ENCODE measurements at regions not wholly inside any gene's neighbourhood (a gene's known extent, or its start where the extent isn't known, plus 50 kb on each side); places are given as distances from the start of the nearest gene placed in this dataset.
"Not testable (repeated sequence)": the region's sequence is repeated elsewhere in the genome, so short reads cannot be mapped to it uniquely, and the experiment has no call there.

GRCh38 chr7:136309407-136309806 is 332.2 kb upstream of the MTPN start:
- DNase-seq = no peak

GRCh38 chr7:136308230-136308629 is 331.1 kb upstream of the MTPN start:
- DNase-seq = no peak

DNA sequence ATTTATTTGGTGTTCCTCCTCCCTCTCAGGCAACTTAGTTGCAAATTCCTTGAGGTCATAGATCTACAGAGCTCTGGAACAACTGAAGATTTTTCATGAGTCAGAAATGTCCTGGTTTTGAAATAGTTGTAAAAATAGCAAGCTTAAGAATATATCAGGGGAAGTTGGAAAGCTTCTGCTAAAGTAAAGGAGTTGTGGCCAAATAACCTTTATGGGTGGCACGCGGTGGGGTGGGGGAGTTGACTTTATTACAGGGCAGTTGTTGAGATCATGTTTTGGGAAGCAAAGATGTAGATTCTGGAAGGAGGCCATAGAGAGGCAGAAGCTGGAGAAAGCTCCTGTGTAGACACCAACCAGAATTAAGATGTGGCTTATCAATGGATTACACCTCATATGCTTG is 326.0 kb upstream of the MTPN start:
- DNase-seq = peak; percentile 41

- DNase-seq = no peak
Measured at GRCh38 chr7:136302049-136302448, 324.9 kb upstream of the MTPN start.

- no peak for DNase-seq
Measured at GRCh38 chr7:136294977-136295376, 317.8 kb upstream of the MTPN start.

DNA sequence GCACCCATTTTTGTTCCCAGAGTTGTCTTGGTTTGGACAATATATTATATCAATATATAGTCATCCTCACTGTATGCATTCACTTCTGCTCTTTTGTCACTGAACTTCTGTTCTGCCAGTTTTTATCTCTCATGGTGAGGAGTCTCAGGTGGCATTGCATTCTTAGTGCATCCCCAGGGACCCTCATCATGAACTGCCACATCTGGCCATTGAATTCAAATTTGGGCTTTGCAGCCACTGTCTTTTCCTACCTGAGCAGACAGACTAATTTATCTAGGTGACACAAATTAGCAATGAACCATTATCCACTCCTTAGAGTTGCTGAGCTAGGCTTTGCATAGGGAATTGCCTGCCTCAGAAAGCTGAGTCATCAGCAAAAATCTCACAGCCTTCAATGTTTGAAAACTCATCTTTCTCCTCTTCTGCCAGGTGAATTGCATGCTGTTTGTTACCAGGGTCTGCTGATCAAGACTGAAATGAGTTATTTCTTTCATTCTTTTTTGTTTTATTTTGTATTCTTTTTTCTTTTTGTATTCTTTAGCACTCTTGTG is 316.8 kb upstream of the MTPN start:
- no peak for DNase-seq

DNA sequence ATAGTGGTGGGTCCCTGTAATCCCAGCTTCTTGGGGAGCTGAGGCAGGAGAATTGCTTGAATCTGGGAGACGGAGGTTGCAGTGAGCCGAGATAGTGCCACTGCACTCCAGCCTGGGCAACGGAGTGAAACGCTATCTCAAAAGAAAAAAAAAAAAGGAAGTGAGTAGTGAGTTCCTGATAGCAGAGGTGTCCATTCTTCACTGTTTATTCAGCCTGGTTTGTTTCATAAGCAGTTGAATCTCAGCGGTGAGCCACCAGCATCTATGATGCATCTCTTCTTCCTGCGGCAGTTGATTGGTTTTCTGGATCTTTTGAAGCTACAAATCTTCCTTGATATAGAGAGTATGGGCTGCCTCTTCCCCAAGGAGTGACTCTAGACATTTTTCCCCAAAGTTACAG is 316.1 kb upstream of the MTPN start:
- no peak for DNase-seq

DNA sequence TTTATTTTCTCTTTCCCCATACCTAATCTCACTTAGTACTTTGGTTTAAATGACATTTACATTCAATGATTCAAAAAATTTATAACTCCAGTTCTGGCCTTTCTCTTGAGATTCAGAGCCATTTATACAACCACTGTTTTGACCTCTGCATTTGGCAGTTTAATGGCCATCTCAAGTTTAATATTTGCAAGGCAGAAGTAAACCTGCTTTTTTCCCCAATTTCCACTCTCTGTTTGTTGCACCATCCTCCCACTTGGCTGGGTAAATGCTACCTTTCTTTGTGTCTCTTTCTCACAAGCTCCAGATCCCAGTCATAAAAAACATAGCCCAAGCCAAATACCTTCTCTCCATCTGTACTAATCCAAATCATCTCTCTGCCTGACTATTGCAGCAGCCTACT is 315.2 kb upstream of the MTPN start:
- no peak for DNase-seq

- no peak for DNase-seq
Measured at GRCh38 chr7:136290351-136290750, 313.2 kb upstream of the MTPN start.

- no peak for DNase-seq
Measured at GRCh38 chr7:136278057-136278456, 300.9 kb upstream of the MTPN start.

DNA sequence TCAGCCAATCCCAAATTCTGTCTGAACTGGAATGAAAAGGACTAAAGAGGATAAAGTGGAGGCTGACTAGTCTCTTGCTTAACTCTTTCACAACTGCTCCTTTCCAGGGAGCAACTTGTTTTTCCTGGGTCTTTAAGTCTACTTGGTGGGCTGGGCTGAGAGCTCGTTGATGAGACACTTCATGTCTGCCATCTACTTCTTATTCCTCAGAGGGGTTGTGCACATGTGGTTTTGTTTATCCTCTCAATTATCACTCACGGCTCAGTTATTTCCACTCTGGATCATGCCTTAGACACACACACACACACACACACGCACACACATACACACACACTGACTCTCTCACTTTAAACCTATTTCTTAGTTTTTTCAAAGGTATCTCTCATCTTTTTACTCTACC is 298.6 kb upstream of the MTPN start:
- DNase-seq = peak; percentile 32

- DNase-seq = no peak
Measured at GRCh38 chr7:136274636-136275345, 297.6 kb upstream of the MTPN start.

- no peak for DNase-seq
Measured at GRCh38 chr7:136272934-136273333, 295.8 kb upstream of the MTPN start.

GRCh38 chr7:136267822-136268221 is 290.7 kb upstream of the MTPN start:
- no peak for DNase-seq

- no peak for DNase-seq
Measured at GRCh38 chr7:136266457-136266856, 289.3 kb upstream of the MTPN start.

GRCh38 chr7:136264304-136264703 is 287.1 kb upstream of the MTPN start:
- not testable (repeated sequence) for DNase-seq

DNA sequence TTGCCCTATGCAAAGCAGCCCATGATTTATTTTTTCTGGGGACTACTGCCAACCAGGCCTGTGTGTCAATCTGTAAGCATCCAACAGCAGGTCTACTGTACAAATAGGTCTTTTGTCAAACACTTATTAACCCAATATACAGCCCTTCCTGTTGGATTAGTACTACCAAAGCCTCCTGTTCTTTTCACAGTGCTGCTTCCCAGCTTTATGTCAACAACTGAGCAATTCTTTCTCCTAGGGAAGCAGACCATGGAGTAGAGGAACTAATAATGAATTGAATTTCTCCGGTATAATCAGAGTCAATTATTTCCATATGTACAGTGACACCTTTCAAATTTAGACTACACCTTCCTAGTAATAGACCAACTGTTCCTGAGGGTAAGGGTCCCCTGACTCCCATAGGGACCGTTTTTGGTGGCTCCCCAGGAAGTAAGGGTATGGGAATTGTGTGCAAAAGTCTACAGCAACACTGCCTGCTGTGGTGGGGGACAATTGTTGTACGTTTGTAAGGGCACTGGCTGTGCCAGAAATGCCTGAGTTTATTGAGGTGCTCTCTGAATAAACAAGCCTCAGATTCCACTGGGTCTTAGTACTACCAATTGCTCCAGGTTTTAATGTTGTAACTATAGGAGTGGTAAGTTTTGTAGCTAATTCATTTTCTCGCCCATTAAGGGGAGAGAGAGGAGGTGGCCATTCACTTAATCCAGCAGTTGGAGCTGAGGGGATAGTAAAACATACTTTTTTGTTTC is 286.1 kb upstream of the MTPN start:
- not testable (repeated sequence) for DNase-seq

- DNase-seq = not testable (repeated sequence)
Measured at GRCh38 chr7:136260591-136260990, 283.4 kb upstream of the MTPN start.

- DNase-seq = no peak
Measured at GRCh38 chr7:136259074-136259473, 281.9 kb upstream of the MTPN start.

GRCh38 chr7:136256491-136256890 is 279.3 kb upstream of the MTPN start:
- DNase-seq = no peak

DNA sequence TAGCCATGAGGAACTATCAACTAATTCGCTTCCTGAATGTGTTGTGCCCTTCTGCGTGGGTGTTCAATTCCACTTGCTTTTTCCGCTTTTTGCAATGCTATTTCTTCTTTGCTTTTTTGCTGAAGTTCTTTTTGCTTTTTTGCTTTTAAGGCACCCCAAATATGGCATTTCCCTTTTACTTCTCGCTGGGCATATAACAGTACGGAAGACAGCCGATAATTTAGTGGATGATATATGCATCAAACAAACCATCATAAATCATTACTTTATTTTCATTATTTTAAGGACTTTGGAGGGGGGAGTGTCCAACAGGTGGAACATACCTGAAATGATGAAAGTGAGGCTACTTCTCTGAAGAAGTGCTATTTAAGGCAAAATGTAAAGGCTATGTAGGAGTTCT is 277.0 kb upstream of the MTPN start:
- DNase-seq = no peak

GRCh38 chr7:136251826-136252225 is 274.7 kb upstream of the MTPN start:
- DNase-seq = peak; percentile 44

GRCh38 chr7:136247211-136247610 is 270.1 kb upstream of the MTPN start:
- DNase-seq = no peak

GRCh38 chr7:136245327-136246004 is 268.3 kb upstream of the MTPN start:
- no peak for DNase-seq
